Cerebellar cortex (tissue), 1 donor: ENCODE measurements at regions not wholly inside any gene's neighbourhood (a gene's known extent, or its start where the extent isn't known, plus 50 kb on each side); places are given as distances from the start of the nearest gene placed in this dataset.

Experiments used
- DNase-seq: peaks from one replicate; pipeline ENCODE4 v3.0.0-alpha.2; 2015; ENCODE audit warnings: low spot score

- DNase-seq = no peak
Measured at GRCh38 chr9:23933348-23933747, 107.3 kb upstream of the ELAVL2 start.

- DNase-seq = no peak
Measured at GRCh38 chr9:23926368-23926767, 100.3 kb upstream of the ELAVL2 start.

- no peak for DNase-seq
Measured at GRCh38 chr9:23914431-23915003, 88.5 kb upstream of the ELAVL2 start.

GRCh38 chr9:23907343-23907742, 81.3 kb upstream of the ELAVL2 start:
- DNase-seq = no peak

GRCh38 chr9:23887781-23888180, 61.7 kb upstream of the ELAVL2 start:
- DNase-seq = no peak
